EL (cell line): ENCODE measurements at regions not wholly inside any gene's neighbourhood (a gene's known extent, or its start where the extent isn't known, plus 50 kb on each side); places are given as distances from the start of the nearest gene placed in this dataset.

Source experiments
- DNase-seq: peaks from one replicate; pipeline ENCODE4 v3.0.0-alpha.2; 2016

DNA sequence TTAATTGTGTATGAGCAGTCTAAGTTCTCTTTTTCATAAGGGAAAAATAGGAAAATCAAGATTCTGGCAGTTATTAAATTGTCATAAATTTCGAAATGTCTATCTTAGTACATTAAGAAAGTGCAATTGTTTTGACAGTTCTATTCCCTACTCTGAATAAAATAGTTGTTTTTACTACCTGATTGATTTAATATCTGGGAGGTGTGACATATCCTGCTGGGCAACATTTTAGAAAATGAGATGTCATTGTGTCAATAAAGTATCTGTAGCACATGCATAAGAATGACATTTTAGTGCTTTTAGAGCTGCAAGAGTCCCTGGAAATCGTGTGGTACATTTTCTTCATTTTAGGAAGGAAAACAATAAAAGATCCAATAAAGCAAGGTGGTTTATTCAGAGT, 139.2 kb upstream of the COL11A1 start:
- no peak for DNase-seq

DNA sequence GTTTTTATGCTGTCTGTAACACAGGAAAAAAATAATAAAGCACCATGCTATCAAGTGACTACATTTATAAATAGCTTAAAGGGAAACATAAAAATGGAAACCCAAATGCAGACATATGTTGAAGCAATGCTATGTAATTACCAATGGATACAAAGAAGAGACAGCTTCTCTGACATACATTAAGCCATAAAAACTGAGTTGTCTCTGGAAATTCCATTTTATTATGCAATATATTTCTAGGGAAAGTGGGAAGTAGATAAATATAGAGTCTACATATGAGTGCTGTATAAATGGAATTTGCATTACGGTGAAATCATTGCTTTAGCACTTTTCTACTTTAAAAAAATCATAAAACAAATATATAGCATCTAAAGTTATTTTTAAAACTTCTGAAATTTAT, 135.2 kb upstream of the COL11A1 start:
- no peak for DNase-seq

DNA sequence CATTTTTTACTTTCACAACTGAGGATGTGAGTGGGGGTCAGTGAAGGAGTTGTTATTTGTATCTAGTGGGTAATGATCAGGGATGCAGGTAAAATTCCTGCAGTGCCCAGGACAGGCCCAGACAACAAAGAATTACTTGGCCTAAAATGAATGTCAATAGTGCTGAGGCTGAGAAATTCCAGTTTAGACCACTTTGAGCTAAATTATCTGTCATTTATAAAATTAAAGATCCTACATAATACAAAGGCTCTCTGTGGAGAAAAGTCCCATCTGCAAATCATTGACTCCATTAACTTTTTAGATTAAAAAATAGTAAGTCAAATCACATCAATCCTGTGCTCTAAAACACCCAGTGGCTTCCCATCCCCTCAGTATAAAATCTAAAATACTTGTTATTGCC, 130.7 kb upstream of the COL11A1 start:
- DNase-seq = no peak

DNA sequence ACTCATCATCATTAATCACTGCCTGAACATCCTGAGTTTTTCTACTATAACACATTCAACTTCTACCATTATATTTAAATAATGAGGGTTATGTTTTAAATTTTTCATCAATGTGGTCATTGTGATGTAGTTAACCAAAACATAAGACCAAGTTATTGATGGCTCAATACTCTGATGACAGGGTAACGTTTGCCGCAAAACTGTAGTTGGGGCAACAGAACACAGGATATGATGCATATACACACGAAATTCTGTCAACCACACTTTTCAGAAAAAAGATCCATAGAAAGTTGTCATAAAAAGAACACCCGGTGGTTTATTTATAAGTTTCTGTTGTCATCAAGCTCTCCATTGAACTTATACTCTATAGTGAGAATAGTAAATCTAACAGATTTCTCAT, 121.7 kb upstream of the COL11A1 start:
- DNase-seq = peak; percentile 63

DNA sequence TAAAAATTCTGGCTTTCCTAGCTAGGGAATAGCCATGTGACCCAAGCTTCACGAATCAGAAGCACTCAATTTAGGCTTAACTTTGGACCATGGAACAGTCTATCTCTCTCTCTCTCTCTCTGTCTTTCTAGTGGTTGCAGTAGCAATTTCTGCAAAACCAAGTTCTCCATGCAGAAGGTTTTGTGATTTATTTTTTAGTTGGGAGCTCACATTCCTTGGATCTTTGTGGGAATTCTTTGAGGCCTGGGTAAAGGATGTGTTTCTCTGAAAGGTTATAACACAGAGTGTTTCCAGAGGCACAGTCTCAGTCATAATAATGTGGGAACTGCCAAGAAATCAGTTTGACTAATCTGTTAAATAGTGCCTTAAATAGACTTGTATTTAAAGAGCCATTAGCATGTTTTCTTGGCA, 112.3 kb upstream of the COL11A1 start:
- DNase-seq = peak; percentile 79

DNA sequence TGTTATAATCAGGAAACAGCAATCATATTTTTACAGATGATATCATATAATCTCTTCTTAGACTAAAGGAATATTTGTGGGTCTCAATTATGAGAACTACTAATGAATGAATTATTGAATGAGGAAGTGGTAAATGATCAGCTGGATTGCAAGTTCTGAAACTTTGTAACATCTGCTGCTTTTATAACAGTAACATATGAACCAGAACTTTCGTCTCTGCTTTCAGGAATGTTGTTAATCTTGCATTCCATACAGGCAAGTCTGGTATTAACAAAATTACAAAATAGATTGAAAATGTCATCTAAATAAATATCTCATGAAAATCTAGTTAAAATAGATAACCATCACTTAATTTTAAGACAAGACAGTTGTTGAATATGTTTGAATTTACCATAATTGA, 110.5 kb upstream of the COL11A1 start:
- peak; percentile 31 for DNase-seq

DNA sequence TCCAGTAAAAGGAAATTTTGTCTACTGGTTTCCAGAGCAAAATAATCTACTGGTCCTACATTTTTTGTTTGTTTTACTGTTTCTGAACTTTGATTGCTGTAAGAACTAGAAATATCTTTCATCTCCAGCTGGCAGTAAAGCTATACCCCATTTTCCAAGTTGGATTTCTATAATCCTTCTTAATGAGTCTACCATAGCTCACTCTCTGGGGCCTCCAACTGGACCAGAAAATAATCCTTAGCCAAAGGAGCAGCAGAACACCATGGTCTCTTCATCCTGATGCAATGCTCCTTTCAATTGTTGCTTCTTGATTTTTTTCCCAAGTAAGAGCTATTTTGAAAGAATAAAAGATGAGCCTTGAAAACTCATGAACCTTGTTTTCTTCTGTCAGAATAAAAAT, 110.0 kb upstream of the COL11A1 start:
- DNase-seq = no peak

DNA sequence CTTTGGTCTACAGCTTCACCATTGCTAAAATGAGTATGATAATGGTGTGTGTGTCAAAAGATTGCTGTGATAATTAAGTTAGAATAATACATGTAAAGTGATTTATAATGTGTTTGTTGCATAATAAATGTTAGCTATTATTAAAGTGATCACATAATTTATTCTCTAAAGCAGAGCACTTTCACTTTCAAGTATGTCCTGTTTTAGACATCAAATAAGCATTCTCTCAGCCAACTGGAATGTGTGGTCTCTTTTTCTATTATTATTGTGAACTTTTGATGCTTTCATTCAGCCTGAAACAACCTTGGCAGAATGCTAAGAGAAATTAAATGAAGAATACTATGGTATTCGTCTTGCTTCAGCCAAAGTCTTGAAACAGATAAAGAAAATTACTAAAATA, 102.8 kb upstream of the COL11A1 start:
- DNase-seq = peak; percentile 47

DNA sequence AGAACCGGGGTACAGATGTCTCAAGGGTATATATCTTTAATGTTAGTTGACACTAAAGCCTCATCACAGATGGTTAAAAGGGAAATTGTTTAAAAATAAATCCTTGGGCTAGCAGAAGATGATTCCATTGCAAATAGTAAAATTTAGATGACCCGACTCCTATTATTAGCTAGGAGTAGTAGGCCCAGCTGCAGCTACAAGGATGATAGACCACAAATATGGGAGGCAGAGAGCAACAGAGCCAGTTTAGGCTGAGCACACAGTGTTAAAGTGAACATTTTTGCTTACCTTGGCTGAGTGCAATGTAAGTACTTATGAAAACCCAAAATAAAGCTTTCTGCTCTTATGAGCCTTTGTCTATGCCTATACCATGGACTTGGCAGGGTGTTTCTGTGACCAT, 100.5 kb upstream of the COL11A1 start:
- DNase-seq = no peak

DNA sequence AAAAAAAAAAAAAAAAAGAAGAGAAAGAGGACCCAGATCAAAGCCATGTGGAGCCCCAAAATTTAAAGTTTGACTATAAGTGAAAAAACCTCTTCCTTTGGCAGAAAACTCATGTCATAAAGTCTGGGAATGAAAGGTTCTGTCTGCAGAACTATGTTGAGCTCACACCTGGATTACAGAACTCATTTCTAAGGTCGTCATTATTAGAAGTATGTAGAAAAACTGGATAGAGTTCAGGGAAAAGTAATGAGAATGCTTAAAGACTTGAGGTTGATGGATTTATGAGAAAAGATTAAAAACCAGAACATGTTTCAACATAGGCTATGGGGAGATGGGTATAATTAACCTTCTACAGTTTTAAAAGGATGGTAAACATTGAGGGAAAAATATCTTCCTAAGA, 90.7 kb upstream of the COL11A1 start:
- DNase-seq = no peak

DNA sequence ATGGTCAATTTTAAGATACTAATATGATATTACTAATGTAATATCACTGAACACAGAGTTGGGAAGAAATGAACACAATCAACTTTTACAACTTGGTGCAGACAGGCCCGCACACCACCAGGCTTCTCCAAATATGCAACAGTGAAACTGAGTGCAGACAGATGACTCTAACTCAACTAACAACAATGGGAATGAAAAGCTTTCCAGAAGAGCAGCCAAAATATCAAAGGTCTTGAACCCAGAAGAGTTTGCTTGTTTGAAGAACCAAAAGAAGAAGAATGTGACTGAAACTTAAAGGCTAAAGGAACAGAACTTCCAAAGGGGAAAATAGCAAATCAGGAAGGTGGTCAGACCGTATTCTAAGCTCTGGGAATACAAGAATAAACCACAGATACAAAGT, 89.8 kb upstream of the COL11A1 start:
- no peak for DNase-seq

DNA sequence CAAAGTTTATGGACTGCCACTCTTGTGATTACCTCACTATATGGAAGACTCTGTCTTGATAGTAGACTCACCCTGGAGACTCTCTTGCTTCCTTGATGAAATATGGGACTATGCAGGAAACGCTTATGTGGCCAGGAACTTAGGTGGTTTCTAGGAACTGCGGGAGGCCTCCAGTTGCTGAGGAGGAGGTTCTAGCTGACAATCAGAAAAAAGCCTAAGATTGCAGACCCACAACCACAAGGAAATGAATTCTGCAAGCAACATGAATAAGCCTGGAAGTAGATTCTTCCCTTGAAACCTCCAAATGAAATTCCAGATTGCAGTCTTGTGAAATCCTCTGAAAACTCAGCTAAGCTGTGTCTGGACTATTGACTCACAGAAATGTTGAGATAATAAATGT, 88.9 kb upstream of the COL11A1 start:
- peak; percentile 57 for DNase-seq

DNA sequence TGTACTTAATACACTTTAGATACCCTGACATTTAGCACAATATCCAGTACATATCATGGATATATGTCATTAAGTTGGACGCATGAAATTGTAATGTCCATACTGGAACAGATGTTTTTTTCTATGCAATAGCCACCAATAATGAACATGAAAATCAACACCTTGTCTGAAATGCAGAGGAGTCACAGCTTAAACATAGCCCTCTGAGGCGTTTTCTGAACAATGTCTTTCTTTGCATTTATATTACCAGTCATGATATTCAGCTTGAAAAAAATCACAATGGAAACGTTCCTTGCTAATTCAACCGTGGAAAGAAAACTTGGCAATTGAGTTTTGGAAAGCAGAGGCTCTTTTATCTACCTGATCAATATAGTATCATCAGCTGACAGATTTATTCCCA, 86.7 kb upstream of the COL11A1 start:
- no peak for DNase-seq

DNA sequence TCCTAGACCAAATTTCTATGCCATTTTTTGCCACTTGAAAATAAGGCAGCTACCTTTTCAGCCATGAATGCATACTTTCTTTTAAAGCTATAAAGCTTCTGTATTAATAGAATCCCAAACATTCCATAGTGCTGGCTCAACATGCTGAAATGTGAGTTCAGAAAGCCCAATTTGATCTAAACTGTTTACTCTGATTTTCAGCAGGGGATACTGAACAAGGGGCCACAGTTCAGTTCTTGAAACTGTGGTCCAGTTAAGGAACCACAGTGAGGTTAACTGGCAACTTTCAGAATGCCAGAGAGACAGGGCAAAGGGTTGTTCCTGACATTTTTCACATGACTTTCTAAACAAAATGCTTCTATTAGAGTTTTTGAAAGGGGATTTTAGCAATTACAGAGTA, 85.7 kb upstream of the COL11A1 start:
- peak; percentile 53 for DNase-seq

DNA sequence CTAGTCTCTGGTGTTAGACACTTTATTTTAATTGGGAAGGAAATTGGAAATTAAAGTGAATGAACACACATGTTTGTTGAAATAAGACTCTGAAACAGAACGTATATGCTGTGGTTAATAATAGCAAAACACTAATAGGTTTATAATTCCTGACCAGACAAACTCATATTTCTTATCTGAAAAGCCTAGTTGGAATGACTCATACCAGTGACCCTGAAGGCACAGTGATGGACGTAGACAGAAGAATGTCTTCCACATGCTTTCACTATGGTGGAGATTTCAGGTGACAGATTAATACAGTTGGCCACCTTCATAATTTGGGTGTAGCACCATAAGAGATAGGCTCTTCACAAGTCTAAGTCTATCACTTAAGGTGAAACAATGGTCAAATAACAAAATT, 83.0 kb upstream of the COL11A1 start:
- peak; percentile 58 for DNase-seq

DNA sequence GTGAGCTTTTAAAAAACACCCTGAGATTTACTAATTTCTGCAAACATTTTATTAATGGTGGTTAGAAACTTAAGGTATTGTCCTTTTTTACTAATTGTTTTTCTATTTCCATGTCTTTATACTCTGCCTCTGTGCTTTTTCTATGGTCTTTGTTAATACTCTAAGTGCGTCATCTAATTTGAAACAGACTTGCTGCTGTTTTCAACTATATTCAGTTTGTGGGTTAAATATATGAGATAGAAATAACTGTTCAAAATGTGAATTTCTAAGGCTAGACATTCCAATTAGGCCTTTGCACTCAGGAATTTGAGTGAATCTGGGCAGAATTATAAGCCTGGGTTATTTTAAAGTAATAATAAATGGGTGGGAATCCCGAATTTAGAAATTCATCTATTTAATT, 82.4 kb upstream of the COL11A1 start:
- DNase-seq = no peak

DNA sequence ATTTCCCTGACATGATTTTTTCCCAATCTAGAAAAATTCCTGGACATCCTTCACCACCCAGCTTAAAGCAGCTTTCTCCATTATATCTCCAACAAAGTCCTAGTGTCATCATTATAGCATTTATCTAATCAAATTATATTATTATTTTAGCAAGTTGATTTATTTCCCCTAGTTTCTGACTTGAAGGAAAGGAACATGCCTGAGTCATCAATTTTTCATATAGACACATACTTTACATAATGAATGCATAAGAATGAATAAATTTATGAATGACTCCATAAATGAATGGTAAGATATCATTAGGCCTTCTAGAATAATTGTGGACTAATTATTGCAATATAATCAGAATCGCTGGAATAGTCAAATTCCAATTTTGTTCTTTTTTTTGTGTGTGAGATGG, 79.4 kb upstream of the COL11A1 start:
- no peak for DNase-seq

DNA sequence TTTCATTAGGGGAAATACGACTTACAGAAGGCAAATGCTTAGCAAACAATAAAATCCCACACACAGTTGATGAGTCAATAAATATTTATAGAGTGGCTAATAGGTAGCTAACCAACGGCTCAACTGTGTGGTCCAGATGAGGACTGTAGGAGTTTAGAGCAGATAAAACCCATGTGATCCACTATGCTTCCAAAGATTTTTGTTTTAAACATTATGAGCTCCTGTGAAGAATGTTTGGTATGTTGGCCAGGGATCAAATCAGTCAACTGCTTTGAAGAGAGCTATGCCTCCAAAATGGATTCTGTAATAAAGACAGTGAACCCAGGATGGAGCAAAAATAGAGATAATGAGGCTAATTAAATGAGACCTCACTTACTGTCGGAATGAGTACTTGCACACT, 72.3 kb upstream of the COL11A1 start:
- DNase-seq = peak; percentile 98

DNA sequence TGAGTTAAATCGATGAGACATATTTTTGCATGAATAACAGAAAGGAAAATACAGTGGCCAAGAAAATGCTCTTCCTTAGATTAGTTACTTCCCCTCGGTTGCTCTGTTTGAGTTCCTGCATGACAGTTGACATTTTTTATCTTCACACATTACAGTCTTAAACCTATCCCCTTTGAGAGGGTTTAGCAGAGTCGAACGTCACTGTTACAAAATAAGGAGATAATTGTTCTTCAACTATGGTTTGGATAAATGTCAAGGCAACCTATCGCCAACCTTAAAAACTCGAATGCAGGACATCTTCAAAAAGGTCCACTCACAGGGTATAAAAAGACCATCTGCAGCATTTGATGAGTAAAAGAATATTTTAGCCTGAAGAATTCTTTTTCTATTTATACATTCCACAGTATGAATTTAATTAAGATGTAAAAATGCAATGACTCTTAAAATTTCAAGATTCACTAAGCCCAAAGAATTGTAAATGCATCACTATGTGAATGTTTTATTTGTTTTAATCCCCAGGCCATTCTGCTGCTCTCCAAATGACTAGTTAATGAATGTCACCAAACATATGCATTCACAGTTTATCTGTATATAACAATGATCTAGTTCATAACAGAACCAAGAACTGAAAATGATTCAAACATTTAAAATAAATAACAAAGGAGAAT, 68.9 kb upstream of the COL11A1 start:
- peak; percentile 44 for DNase-seq

DNA sequence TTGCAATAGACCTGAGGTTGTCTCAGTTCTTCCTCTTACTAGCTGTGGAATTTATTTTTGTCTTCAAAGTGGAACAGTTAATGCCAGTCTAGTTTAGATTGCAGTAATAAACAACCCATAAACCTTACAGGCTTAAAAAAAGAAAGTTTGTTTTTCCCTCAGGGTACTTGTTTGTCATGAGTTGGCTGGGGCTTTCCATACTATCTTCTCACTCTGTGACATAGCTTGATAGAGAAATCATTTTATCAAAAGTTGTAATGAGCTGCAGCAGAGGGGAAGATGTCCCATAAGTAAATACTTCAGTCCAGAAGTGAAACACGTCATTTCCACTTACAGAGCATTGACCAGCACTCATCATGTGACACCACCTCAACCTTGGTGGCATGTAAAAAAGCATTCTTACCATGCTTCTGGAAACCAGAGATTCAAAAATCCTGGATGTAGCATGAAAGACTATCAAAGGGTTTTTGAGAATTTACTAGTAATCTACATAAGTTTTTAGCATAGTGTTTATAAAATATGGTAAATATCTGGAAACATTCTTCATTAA, 62.8 kb upstream of the COL11A1 start:
- peak; percentile 52 for DNase-seq

DNA sequence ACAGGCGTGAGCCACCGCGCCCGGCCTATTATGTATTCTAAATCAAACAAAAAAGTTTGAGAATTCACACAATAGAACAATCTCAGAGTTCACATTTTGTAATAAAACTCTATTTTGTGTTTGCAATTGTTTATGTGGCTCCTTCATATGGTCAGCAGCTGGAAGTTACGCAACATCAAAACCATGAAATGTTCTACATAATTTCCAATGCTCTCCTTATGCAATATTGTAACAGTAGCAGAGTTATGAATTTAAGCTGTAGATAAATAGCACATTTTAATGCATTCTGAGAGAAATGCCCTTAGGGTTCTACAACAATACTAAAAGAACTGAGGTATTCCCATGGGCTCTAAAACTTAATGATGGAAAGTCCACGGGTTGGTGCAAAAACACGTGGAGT, 62.3 kb upstream of the COL11A1 start:
- DNase-seq = peak; percentile 49

DNA sequence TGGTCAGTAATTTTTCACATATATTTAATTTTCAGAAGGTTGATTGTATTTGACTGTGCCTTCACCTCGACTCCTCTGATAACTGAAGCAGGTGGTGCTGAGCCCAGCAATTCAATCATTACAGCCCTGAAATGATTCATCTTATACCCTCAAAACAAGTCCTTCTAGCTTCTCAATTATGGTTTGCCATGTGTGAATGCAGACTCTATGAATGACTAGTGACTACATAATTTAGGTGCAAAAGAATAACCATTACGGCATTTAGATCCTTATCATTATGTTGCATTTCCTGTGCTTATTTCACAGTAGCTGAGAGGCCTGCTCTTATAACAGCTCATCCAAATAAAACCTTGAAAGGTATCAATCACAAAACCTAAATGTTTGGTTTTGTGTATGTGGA, 54.0 kb upstream of the COL11A1 start:
- peak; percentile 31 for DNase-seq

DNA sequence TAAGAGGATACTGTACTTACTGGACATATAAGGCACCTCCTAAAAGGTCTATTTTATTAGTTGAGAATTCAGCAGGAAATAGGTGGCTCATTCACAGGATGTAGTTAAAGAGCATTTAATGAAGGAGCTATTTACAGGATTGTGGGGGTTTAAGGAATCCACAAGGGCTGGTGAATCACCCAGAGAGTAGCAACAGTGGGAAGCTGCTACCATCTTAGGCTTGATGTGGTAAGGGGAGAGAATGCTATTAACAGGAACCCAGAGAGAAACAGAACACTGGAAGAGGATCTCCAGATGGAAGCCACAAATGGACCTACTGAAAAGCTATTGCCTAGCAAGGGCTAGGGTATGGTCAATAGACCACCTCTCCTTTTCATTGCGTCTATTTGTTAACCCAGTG, 52.0 kb upstream of the COL11A1 start:
- peak; percentile 59 for DNase-seq
